GM23338 (cell line): ENCODE measurements at regions not wholly inside any gene's neighbourhood (a gene's known extent, or its start where the extent isn't known, plus 50 kb on each side); places are given as distances from the start of the nearest gene placed in this dataset.

Source experiments
- CREB1 ChIP-seq: fragments of 250-450 bp; sonication (Bioruptor Pico); IDR thresholded peaks from 2 replicates; pipeline ENCODE4 v1.5.0; 2020; ENCODE audit warnings: low read depth, mild to moderate bottlenecking, moderate library complexity
- CTCF ChIP-seq, 2 experiments: fragments of 200-600 bp in 1 of 2; sonication (generic) in 1 of 2; conservative IDR thresholded peaks; 2 replicates each; pipeline versions ENCODE4 v1.5.1 to v1.6.1; 2016 to 2017; ENCODE audit warnings: antibody characterized with exemption in 2 of 2, low read depth in 2 of 2, mild to moderate bottlenecking in 2 of 2, moderate library complexity in 1 of 2
- EZH2 ChIP-seq: fragments of 200-600 bp; sonication (generic); IDR thresholded peaks from one replicate; pipeline ENCODE4 v1.8.0; 2017; ENCODE audit warnings: antibody characterized with exemption, mild to moderate bottlenecking, low read depth; ENCODE audit not compliant: unreplicated experiment
- EZH2phosphoT487 ChIP-seq: fragments of 200-600 bp; sonication (generic); IDR thresholded peaks from one replicate; pipeline ENCODE4 v1.8.1; 2018; ENCODE audit warnings: antibody characterized with exemption; ENCODE audit not compliant: unreplicated experiment
- JUNB ChIP-seq: IDR thresholded peaks from one replicate; pipeline ENCODE4 v1.6.1; 2016; ENCODE audit warnings: antibody characterized with exemption; ENCODE audit not compliant: unreplicated experiment
- POLR2AphosphoS5 ChIP-seq: IDR thresholded peaks from 2 replicates; pipeline ENCODE4 v1.6.1; 2016; ENCODE audit warnings: antibody characterized with exemption, low read depth
- ZNF114 ChIP-seq: fragments of 250-450 bp; sonication (Bioruptor Pico); IDR thresholded peaks from 2 replicates; pipeline ENCODE4 v1.5.0; 2020; ENCODE audit warnings: mild to moderate bottlenecking, moderate library complexity
- ZNF331 ChIP-seq: fragments of 250-450 bp; sonication (Bioruptor Pico); IDR thresholded peaks from 2 replicates; pipeline ENCODE4 v1.5.0; 2020; ENCODE audit warnings: low read depth, mild to moderate bottlenecking, moderate library complexity
- TF ChIP-seq, protein P1 (sequence below): IDR thresholded peaks from one replicate; pipeline ENCODE4 v1.6.1; 2018; ENCODE audit warnings: antibody characterized with exemption; ENCODE audit not compliant: unreplicated experiment

DNA sequence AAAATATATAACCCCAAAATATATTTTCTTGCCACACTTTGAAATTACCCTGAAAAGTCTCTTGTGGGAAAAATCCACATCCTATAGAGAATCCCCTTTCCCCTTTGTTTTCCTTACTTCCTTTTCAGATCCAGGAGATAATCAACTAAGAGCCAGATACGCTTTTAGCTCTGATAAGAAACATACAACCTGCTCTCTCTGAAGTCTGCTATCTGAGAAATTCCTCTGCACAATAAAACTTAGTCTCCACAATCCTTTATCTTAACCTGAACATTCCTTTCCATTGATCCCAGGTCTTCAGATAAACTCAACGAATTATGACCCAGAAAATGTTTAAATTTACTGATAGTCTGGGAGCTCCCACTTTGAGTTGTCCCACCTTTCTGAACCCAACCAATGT lies 233.4 kb upstream of the SETMAR start:
- TF ChIP-seq CTCF (conservative IDR thresholded peaks at IDR 0.05; ENCODE audit: low read depth in 2 of 2) (no peak), EZH2phosphoT487 (no peak), POLR2AphosphoS5 (no peak), EZH2 (no peak), ZNF331 (no peak), CREB1 (no peak), ZNF114 (no peak), JUNB (no peak)
- TF ChIP-seq, protein P1, sequence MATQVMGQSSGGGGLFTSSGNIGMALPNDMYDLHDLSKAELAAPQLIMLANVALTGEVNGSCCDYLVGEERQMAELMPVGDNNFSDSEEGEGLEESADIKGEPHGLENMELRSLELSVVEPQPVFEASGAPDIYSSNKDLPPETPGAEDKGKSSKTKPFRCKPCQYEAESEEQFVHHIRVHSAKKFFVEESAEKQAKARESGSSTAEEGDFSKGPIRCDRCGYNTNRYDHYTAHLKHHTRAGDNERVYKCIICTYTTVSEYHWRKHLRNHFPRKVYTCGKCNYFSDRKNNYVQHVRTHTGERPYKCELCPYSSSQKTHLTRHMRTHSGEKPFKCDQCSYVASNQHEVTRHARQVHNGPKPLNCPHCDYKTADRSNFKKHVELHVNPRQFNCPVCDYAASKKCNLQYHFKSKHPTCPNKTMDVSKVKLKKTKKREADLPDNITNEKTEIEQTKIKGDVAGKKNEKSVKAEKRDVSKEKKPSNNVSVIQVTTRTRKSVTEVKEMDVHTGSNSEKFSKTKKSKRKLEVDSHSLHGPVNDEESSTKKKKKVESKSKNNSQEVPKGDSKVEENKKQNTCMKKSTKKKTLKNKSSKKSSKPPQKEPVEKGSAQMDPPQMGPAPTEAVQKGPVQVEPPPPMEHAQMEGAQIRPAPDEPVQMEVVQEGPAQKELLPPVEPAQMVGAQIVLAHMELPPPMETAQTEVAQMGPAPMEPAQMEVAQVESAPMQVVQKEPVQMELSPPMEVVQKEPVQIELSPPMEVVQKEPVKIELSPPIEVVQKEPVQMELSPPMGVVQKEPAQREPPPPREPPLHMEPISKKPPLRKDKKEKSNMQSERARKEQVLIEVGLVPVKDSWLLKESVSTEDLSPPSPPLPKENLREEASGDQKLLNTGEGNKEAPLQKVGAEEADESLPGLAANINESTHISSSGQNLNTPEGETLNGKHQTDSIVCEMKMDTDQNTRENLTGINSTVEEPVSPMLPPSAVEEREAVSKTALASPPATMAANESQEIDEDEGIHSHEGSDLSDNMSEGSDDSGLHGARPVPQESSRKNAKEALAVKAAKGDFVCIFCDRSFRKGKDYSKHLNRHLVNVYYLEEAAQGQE = no peak
